ENCODE measurements at regions not wholly inside any gene's neighbourhood (a gene's known extent, or its start where the extent isn't known, plus 50 kb on each side); places are given as distances from the start of the nearest gene placed in this dataset.

DNA sequence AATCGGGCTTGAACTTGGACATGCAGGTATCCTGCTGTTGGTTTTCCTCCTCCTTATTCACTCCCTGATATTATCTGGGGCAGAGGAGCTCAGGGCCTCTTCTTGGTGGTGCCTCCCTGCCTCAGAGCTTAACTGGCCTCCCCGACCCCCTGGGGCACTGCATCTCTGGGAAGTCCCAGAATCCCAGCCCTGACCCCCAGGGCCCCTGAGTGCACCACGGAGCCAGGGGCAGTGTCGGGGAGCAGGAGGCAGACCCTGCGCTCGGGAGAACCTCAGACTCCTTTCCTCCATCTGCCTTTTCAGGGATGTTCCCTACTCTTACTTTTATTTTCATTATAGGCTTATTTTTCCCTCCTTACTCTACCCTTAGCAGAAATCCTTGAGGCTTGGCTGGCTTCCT lies 537.0 kb downstream of the BRD1 start:
- TF ChIP-seq ZNF114 (CRISPR knock-in tag; IDR thresholded peaks at IDR 0.05) (no peak), CREB1 (CRISPR knock-in tag; IDR thresholded peaks at IDR 0.05; ENCODE audit: low read depth) (no peak), REST (IDR thresholded peaks at IDR 0.05; ENCODE audit: unreplicated experiment) (no peak), POLR2AphosphoS5 (IDR thresholded peaks at IDR 0.05; ENCODE audit: low read depth) (no peak), EZH2 (IDR thresholded peaks at IDR 0.05; ENCODE audit: low read depth, unreplicated experiment) (no peak), NANOG (IDR thresholded peaks at IDR 0.05; ENCODE audit: borderline replicate concordance) (no peak)
- Histone ChIP-seq H3K79me2 (replicated peaks; ENCODE audit: insufficient read depth) (no peaks in the 10 kb centered on the region), H3K4me1 (ENCODE audit: insufficient read depth) (no peaks in the 10 kb centered on the region), H3K4me3 (no peak overlapping the region), H3K27me3 (ENCODE audit: insufficient read depth) (no peaks in the 10 kb centered on the region), H3K4me2 (no peak overlapping the region), H3K36me3 (ENCODE audit: insufficient read depth) (no peaks in the 10 kb centered on the region), H2AFZ (no peak overlapping the region), H4K20me1 (replicated peaks; ENCODE audit: insufficient read depth) (no peaks in the 10 kb centered on the region), H3F3A (replicated peaks; ENCODE audit: low read depth) (no peaks in the 10 kb centered on the region), H3K27ac (ENCODE audit: low read depth) (no peak overlapping the region), H3K9me2 (ENCODE audit: insufficient read depth) (no peaks in the 10 kb centered on the region)
- H3K9me3 Mint-ChIP-seq = peaks cover 17% of the 10 kb centered on the region
- peak; percentile 22; the same call in 2 of the 3 replicates for ATAC-seq
- no peak overlapping the region for H3K4me3 Mint-ChIP-seq
- H3K4me1 Mint-ChIP-seq = peaks cover 12% of the 10 kb centered on the region
- peaks cover 10% of the 10 kb centered on the region; the same call in 2 of the 3 replicates for H3K36me3 Mint-ChIP-seq (ENCODE audit: low read depth)
- peaks cover 6% of the 10 kb centered on the region for H3K27me3 Mint-ChIP-seq (ENCODE audit: insufficient read depth, low read depth, poor library complexity)
- DNase-seq (ENCODE audit: low spot score) = no peak
- no peak overlapping the region for H3K27ac Mint-ChIP-seq

DNA sequence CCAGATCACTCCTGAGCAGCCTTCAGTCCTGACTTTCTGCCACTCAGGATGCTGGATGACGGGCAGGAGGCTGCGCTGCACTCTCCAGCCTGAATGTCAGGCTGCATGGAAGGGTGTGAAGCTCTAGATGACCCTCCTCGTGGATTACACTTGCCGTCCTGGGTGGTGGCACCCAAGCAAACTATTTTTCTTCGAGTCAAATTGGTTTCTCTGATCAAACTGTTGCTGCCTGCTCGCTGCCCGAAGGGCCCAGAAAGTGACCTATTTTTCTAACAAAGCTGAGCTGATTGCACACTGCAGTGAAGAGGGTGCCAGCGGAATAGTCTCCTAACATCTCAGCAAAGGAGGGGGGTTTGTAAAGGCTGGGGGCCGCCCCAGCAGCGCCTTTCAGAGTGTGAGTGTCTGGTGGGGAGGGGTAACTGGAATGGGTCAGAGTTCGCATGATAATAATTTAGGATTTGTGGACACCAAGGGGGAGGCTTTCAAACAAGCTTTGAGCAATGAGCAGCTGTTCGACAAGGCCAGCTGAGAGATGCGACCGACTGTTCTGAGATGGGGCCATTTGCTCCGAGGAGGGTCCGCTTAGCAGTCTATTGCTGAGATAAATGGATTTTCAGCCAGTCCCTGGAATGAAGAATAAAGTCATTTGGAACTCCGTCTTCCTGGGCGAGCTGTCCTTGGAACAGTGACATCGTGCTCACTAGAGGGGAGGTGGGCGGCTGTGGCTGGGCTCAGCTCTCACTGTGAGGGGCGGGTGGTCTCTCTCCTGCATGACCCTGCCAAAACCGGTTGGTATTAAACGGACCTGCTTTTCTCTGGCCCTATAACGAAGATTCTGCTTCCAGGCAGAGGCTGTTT lies 537.6 kb downstream of the BRD1 start:
- no peak for ATAC-seq
- H3K27ac Mint-ChIP-seq = no peak overlapping the region
- no peak overlapping the region for H2AFZ ChIP-seq
- TF ChIP-seq EZH2phosphoT487 (IDR thresholded peaks at IDR 0.05; ENCODE audit: unreplicated experiment) = no peak
- no peak for TF ChIP-seq ZNF114 (CRISPR knock-in tag; IDR thresholded peaks at IDR 0.05)
- no peak for TF ChIP-seq STAT1 (IDR thresholded peaks at IDR 0.05; ENCODE audit: unreplicated experiment)
- TF ChIP-seq ZNF331 (CRISPR knock-in tag; IDR thresholded peaks at IDR 0.05; ENCODE audit: low read depth) = no peak
- TF ChIP-seq NANOG (IDR thresholded peaks at IDR 0.05; ENCODE audit: borderline replicate concordance) = no peak
- TF ChIP-seq JUNB (IDR thresholded peaks at IDR 0.05; ENCODE audit: unreplicated experiment) = no peak
- TF ChIP-seq, protein P1, sequence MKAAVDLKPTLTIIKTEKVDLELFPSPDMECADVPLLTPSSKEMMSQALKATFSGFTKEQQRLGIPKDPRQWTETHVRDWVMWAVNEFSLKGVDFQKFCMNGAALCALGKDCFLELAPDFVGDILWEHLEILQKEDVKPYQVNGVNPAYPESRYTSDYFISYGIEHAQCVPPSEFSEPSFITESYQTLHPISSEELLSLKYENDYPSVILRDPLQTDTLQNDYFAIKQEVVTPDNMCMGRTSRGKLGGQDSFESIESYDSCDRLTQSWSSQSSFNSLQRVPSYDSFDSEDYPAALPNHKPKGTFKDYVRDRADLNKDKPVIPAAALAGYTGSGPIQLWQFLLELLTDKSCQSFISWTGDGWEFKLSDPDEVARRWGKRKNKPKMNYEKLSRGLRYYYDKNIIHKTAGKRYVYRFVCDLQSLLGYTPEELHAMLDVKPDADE (IDR thresholded peaks at IDR 0.05) = no peak
- TF ChIP-seq EZH2 (IDR thresholded peaks at IDR 0.05; ENCODE audit: low read depth, unreplicated experiment) = no peak
- TF ChIP-seq CTCF (conservative IDR thresholded peaks at IDR 0.05; ENCODE audit: low read depth in 2 of 2) = no peak

More for the DNA sequence above, 537.6 kb downstream of the BRD1 start:
- Histone ChIP-seq H3K4me3 (no peak overlapping the region), H3F3A (replicated peaks; ENCODE audit: low read depth) (no peaks in the 10 kb centered on the region), H3K27ac (ENCODE audit: low read depth) (no peak overlapping the region), H4K20me1 (replicated peaks; ENCODE audit: insufficient read depth) (no peaks in the 10 kb centered on the region), H3K36me3 (ENCODE audit: insufficient read depth) (no peaks in the 10 kb centered on the region), H3K9me2 (ENCODE audit: insufficient read depth) (no peaks in the 10 kb centered on the region), H3K4me1 (ENCODE audit: insufficient read depth) (no peaks in the 10 kb centered on the region), H3K79me2 (replicated peaks; ENCODE audit: insufficient read depth) (no peaks in the 10 kb centered on the region), H3K27me3 (ENCODE audit: insufficient read depth) (no peaks in the 10 kb centered on the region), H3K4me2 (no peak overlapping the region)
- Mint-ChIP-seq H3K36me3 (ENCODE audit: low read depth) (peaks cover 10% of the 10 kb centered on the region; the same call in 1 of the 3 replicates), H3K4me3 (no peak overlapping the region), H3K9me3 (peaks cover 17% of the 10 kb centered on the region), H3K4me1 (peaks cover 12% of the 10 kb centered on the region), H3K27me3 (ENCODE audit: insufficient read depth, low read depth, poor library complexity) (peaks cover 4% of the 10 kb centered on the region)
- no peak for DNase-seq (ENCODE audit: low spot score)

Data from GM23338 (cell line).